Heart left ventricle (tissue), 13 donors: ENCODE measurements at regions not wholly inside any gene's neighbourhood (a gene's known extent, or its start where the extent isn't known, plus 50 kb on each side); places are given as distances from the start of the nearest gene placed in this dataset.

Experiments used
- POLR2A ChIP-seq, 2 donors: fragments of 450-650 bp; IDR thresholded peaks; one replicate each; pipeline ENCODE4 v1.6.1; 2017; ENCODE audit warnings: antibody characterized with exemption in 2 of 2, mild to moderate bottlenecking in 2 of 2, moderate library complexity in 2 of 2
- TF ChIP-seq, protein P1 (sequence below), 12 donors: fragments of 200-600 bp; sonication (generic) in 4 of 12; IDR thresholded peaks; one replicate each; pipeline versions ENCODE4 v1.5.0 to v1.8.0; 2018 to 2022; ENCODE audit warnings: antibody characterized with exemption in 12 of 12, mild to moderate bottlenecking in 5 of 12
- donor health status: ischemic (EF 13 %, LVEDD 7.1; RV severe dilation, severe dysfunction).
- donor health status: DM: no; HTN: yes; CAD: no.
- donor health status: DM: no; HTN: no; CAD: no.
- donor health status: ischemic (EF 25% LVEDD 6.9; RV normal size, moderate dysfunction).
- donor health status: ischemic (EF 25% LVEDD 5.7; RV mildly dilated, moderate dysfunction).
- donor health status: ischemic (EF 35%, LVEDD 5.7; RV mildly dilated, moderate dysfunction).
- donor health status: nonischemic (EF 11% LVEDD 7.7; RV severe dilation, severe dysfunction).
- donor health status: DM: yes; HTN: yes; CAD: no.
- donor health status: PGD.
- donor health status: ischemic (EF 29% LVEDD 5.4; RV normal size, mild dysfunction).
- donor health status: nonischemic (EF 23%, LVEDD 6.1; RV moderate dilation, normal function).

DNA sequence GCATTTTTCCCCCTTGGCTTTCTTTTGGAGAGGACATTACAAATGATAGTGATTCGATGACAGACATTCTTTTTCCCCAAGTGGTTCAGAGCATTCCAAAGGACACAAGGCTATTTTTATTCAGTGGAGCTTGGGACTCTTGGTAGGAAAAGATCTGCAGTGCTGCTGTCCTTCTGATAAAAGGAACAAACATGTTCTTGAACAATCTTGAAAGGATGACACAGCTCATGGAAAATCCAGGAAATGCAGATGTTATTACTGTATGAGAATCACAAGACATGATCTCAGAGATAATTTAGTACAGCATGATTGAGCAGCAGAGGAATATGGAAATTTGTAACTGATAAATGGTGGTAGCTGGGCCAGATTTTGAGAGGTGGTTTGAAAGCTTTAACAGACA, 96.2 kb upstream of the RFC3 start:
- TF ChIP-seq, protein P1, sequence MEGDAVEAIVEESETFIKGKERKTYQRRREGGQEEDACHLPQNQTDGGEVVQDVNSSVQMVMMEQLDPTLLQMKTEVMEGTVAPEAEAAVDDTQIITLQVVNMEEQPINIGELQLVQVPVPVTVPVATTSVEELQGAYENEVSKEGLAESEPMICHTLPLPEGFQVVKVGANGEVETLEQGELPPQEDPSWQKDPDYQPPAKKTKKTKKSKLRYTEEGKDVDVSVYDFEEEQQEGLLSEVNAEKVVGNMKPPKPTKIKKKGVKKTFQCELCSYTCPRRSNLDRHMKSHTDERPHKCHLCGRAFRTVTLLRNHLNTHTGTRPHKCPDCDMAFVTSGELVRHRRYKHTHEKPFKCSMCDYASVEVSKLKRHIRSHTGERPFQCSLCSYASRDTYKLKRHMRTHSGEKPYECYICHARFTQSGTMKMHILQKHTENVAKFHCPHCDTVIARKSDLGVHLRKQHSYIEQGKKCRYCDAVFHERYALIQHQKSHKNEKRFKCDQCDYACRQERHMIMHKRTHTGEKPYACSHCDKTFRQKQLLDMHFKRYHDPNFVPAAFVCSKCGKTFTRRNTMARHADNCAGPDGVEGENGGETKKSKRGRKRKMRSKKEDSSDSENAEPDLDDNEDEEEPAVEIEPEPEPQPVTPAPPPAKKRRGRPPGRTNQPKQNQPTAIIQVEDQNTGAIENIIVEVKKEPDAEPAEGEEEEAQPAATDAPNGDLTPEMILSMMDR (IDR thresholded peaks at IDR 0.05), result no peak
- no peak for TF ChIP-seq POLR2A (IDR thresholded peaks at IDR 0.05)
